OCI-LY3 (cell line): ENCODE measurements at regions not wholly inside any gene's neighbourhood (a gene's known extent, or its start where the extent isn't known, plus 50 kb on each side); places are given as distances from the start of the nearest gene placed in this dataset.
"Not testable (repeated sequence)": the region's sequence is repeated elsewhere in the genome, so short reads cannot be mapped to it uniquely, and the experiment has no call there.

Experiments
- H2AFZ ChIP-seq: fragments of 200-600, 300-600 bp; shearing (Covaris generic); 2 replicates; pipeline ENCODE4 v1.6.0; 2014; ENCODE audit warnings: antibody characterized with exemption, low read depth, low read length
- H3K27ac ChIP-seq: fragments of 200-600, 300-600 bp; sonication (generic); 2 replicates; pipeline ENCODE4 v1.5.1; 2014; ENCODE audit warnings: mild to moderate bottlenecking, low read length, moderate library complexity, mixed read lengths
- H3K27me3 ChIP-seq: fragments of 200-600, 300-600 bp; sonication (generic); 2 replicates; pipeline ENCODE4 v1.6.1; 2014; ENCODE audit warnings: low read depth, low read length, mixed read lengths
- H3K36me3 ChIP-seq: fragments of 200-600, 300-600 bp; sonication (generic); replicated peaks from 2 replicates; pipeline ENCODE3; 2014; ENCODE audit warnings: low read depth, low read length, mixed read lengths
- H3K4me1 ChIP-seq: fragments of 300-600, 200-600 bp; sonication (generic); 2 replicates; pipeline ENCODE4 v1.6.1; 2014; ENCODE audit warnings: low read length, mixed read lengths
- H3K4me2 ChIP-seq: fragments of 200-600, 300-600 bp; sonication (generic); 2 replicates; pipeline ENCODE4 v1.6.1; 2014; ENCODE audit warnings: low read length, mixed read lengths
- H3K4me3 ChIP-seq: fragments of 300-600, 200-600 bp; sonication (generic); 2 replicates; pipeline ENCODE4 v1.5.1; 2014; ENCODE audit warnings: antibody characterized with exemption, mild to moderate bottlenecking, low read length, moderate library complexity
- H3K79me2 ChIP-seq: fragments of 300-600, 200-600 bp; shearing (Covaris generic); 2 replicates; pipeline ENCODE4 v1.6.1; 2014; ENCODE audit warnings: mild to moderate bottlenecking, low read length, mixed read lengths
- H3K9ac ChIP-seq: fragments of 300-600, 200-600 bp; shearing (Covaris generic); 2 replicates; pipeline ENCODE4 v1.6.0; 2014; ENCODE audit warnings: mild to moderate bottlenecking, low read length, moderate library complexity
- H3K9me3 ChIP-seq: fragments of 200-600, 300-600 bp; shearing (Covaris generic); 2 replicates; pipeline ENCODE4 v1.6.1; 2014; ENCODE audit warnings: low read length, mixed read lengths; ENCODE audit not compliant: insufficient read depth
- H4K20me1 ChIP-seq: fragments of 200-600, 300-600 bp; sonication (generic); 2 replicates; pipeline ENCODE4 v1.6.1; 2016; ENCODE audit warnings: low read length, mixed read lengths; ENCODE audit not compliant: insufficient read depth
- EZH2phosphoT487 ChIP-seq: fragments of 200-600 bp; shearing (Covaris generic); IDR thresholded peaks from 2 replicates; pipeline ENCODE4 v1.6.1; 2018; ENCODE audit warnings: antibody characterized with exemption, mixed run types, low read depth
- TF ChIP-seq, protein P1 (sequence below): fragments of 200-600, 300-600 bp; sonication (generic); IDR thresholded peaks from 2 replicates; pipeline ENCODE4 v1.5.1; 2014; ENCODE audit warnings: antibody characterized with exemption, low read length, low read depth

DNA sequence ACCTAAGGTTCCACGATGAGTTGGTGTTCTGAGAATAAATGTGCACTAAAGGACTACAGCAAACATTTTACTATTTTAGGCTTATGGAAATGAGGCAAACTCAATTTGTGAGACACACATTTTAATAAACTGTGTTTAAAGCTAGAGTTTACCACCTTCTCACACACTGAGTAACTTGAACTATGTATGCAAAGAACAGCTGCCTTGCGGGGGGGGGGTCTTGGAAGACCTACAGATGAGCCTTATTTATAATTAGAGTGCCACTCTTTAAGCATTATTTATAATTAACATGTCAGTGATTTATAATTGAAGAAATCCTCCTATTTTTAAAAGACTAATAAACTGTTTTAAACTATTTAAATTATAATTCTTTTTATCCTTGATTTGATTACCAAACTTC is 300.4 kb downstream of the DLEU7 start:
- no peak overlapping the region for H2AFZ ChIP-seq
- no peaks in the 10 kb centered on the region for H3K36me3 ChIP-seq
- no peaks in the 10 kb centered on the region for H4K20me1 ChIP-seq
- no peak overlapping the region for H3K9ac ChIP-seq
- H3K27ac ChIP-seq, result no peak overlapping the region
- H3K27me3 ChIP-seq, result no peaks in the 10 kb centered on the region
- H3K79me2 ChIP-seq, result no peaks in the 10 kb centered on the region
- no peak for TF ChIP-seq EZH2phosphoT487
- TF ChIP-seq, protein P1, sequence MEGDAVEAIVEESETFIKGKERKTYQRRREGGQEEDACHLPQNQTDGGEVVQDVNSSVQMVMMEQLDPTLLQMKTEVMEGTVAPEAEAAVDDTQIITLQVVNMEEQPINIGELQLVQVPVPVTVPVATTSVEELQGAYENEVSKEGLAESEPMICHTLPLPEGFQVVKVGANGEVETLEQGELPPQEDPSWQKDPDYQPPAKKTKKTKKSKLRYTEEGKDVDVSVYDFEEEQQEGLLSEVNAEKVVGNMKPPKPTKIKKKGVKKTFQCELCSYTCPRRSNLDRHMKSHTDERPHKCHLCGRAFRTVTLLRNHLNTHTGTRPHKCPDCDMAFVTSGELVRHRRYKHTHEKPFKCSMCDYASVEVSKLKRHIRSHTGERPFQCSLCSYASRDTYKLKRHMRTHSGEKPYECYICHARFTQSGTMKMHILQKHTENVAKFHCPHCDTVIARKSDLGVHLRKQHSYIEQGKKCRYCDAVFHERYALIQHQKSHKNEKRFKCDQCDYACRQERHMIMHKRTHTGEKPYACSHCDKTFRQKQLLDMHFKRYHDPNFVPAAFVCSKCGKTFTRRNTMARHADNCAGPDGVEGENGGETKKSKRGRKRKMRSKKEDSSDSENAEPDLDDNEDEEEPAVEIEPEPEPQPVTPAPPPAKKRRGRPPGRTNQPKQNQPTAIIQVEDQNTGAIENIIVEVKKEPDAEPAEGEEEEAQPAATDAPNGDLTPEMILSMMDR, result no peak
- no peak overlapping the region for H3K4me3 ChIP-seq
- H3K9me3 ChIP-seq, result 0 out of 2 replicates have a peak, but pooled peaks cover 4% of the 10 kb centered on the region
- no peak overlapping the region for H3K4me2 ChIP-seq
- no peaks in the 10 kb centered on the region for H3K4me1 ChIP-seq

DNA sequence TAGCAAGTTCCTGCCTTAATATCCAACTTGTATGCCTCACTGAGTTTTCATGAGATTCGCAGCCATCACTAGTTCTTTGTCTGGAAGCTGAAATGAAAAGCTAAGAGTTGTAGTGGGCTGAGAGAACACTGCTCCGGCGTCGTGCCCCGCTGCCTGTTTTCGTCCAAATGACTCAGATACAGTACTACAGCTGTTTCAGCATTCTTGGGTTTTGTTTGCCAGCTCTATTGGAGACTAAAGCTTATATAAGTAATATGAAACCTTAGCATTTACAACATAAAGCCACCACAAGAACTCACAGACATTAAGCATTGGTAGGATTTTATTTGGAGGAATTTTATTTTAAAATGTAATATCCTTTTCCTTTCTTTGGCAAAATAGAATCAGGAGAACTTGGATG is 299.7 kb downstream of the DLEU7 start:
- TF ChIP-seq, protein P1, result no peak
- no peak for TF ChIP-seq EZH2phosphoT487
- H3K4me3 ChIP-seq, result no peak overlapping the region
- H3K27me3 ChIP-seq, result no peaks in the 10 kb centered on the region
- H3K4me2 ChIP-seq, result no peak overlapping the region
- no peaks in the 10 kb centered on the region for H3K36me3 ChIP-seq
- H3K9ac ChIP-seq, result no peak overlapping the region
- H3K4me1 ChIP-seq, result no peaks in the 10 kb centered on the region
- H3K9me3 ChIP-seq, result 0 out of 2 replicates have a peak, but pooled peaks cover 3% of the 10 kb centered on the region
- H2AFZ ChIP-seq, result no peak overlapping the region
- no peak overlapping the region for H3K27ac ChIP-seq
- H4K20me1 ChIP-seq, result no peaks in the 10 kb centered on the region
- H3K79me2 ChIP-seq, result no peaks in the 10 kb centered on the region

- Histone ChIP-seq H3K4me1 (no peaks in the 10 kb centered on the region), H3K9ac (no peak overlapping the region), H3K4me3 (no peak overlapping the region), H3K79me2 (no peaks in the 10 kb centered on the region), H3K4me2 (no peak overlapping the region), H3K36me3 (no peaks in the 10 kb centered on the region), H2AFZ (no peak overlapping the region), H3K9me3 (no peaks in the 10 kb centered on the region), H3K27me3 (no peaks in the 10 kb centered on the region), H4K20me1 (no peaks in the 10 kb centered on the region), H3K27ac (no peak overlapping the region)
- TF ChIP-seq EZH2phosphoT487, result no peak
- TF ChIP-seq, protein P1, result no peak
These were observed 299.3 kb downstream of the DLEU7 start for GRCh38 chr13:50544211-50544610.

DNA sequence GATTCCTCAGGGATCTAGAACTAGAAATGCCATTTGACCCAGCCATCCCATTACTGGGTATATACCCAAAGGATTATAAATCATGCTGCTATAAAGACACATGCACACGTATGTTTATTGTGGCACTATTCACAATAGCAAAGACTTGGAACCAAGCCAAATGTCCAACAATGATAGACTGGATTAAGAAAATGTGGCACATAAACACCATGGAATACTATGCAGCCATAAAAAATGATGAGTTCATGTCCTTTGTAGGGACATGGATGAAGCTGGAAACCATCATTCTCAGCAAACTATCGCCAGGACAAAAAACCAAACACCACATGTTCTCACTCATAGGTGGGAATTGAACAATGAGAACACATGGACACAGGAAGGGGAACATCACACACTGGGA is 296.3 kb downstream of the DLEU7 start:
- not testable (repeated sequence) for H3K79me2 ChIP-seq, H4K20me1 ChIP-seq

GRCh38 chr13:50548586-50548985 is 294.9 kb downstream of the DLEU7 start:
- H3K4me3 ChIP-seq, result no peak overlapping the region
- no peaks in the 10 kb centered on the region for H3K4me1 ChIP-seq
- no peaks in the 10 kb centered on the region for H3K27me3 ChIP-seq
- no peak overlapping the region for H2AFZ ChIP-seq
- no peaks in the 10 kb centered on the region for H3K79me2 ChIP-seq
- no peak overlapping the region for H3K4me2 ChIP-seq
- H4K20me1 ChIP-seq, result no peaks in the 10 kb centered on the region
- TF ChIP-seq, protein P1, result no peak
- TF ChIP-seq EZH2phosphoT487, result no peak
- no peak overlapping the region for H3K9ac ChIP-seq
- H3K9me3 ChIP-seq, result no peaks in the 10 kb centered on the region
- H3K36me3 ChIP-seq, result no peaks in the 10 kb centered on the region
- no peak overlapping the region for H3K27ac ChIP-seq

More for the DNA sequence above, 296.3 kb downstream of the DLEU7 start:
- not testable (repeated sequence) for H2AFZ ChIP-seq, H3K9ac ChIP-seq, H3K4me2 ChIP-seq, H3K9me3 ChIP-seq, H3K4me3 ChIP-seq, H3K27ac ChIP-seq, H3K36me3 ChIP-seq, H3K4me1 ChIP-seq, H3K27me3 ChIP-seq
